ENCODE measurements at regions not wholly inside any gene's neighbourhood (a gene's known extent, or its start where the extent isn't known, plus 50 kb on each side); places are given as distances from the start of the nearest gene placed in this dataset.

DNA sequence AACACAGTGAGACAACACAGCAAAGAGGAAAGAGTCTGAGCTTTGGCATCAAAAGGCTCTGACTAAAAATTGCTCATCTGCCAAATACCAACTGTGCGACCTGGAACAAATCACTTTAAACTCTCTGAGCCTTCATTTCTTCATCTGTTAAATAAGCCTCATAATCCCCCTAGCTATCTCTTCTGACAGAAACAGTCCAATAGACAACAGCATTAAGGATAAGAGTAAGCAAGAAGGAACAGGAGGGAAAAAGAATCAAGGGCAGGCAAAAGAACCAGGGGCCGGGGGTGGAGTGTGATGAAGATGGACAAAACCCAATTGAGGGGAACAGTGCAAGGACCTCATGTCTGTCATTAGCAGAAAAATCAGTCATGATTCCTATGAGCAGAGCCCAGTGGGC is 79.4 kb upstream of the SETMAR start:
- H3K36me3 ChIP-seq (ENCODE audit: control insufficient read depth in 1 of 2, insufficient read depth in 2 of 2, low read depth in 1 of 2, low read length in 2 of 2): no peaks in the 10 kb centered on the region
- WGBS: 86% methylated on average over 1 of the region's 2 CpGs

GRCh38 chr3:4224331-4224730 is 78.8 kb upstream of the SETMAR start:
- Histone ChIP-seq H3K36me3 (ENCODE audit: control insufficient read depth in 1 of 2, insufficient read depth in 2 of 2, low read depth in 1 of 2, low read length in 2 of 2) (no peaks in the 10 kb centered on the region), H3K9me3 (ENCODE audit: control insufficient read depth, low read length) (no peaks in the 10 kb centered on the region), H2BK5ac (ENCODE audit: low read depth, low read length, poor library complexity, severe bottlenecking) (no peak overlapping the region), H3K27me3 (ENCODE audit: control insufficient read depth in 1 of 2, insufficient read depth in 1 of 2, low read length in 2 of 2) (no peaks in the 10 kb centered on the region), H2AK5ac (ENCODE audit: low read length, severe bottlenecking) (no peak overlapping the region), H2BK120ac (ENCODE audit: low read depth, low read length) (no peak overlapping the region), H3K4me2 (ENCODE audit: low read length, poor library complexity, severe bottlenecking) (no peak overlapping the region), H2BK12ac (ENCODE audit: low read length in 2 of 2) (no peak overlapping the region), H3K79me1 (replicated peaks; ENCODE audit: low read length, poor library complexity, severe bottlenecking) (no peaks in the 10 kb centered on the region), H2AFZ (ENCODE audit: low read depth, low read length) (no peak overlapping the region), H3K18ac (ENCODE audit: low read depth in 1 of 2, low read length in 2 of 2) (no peak overlapping the region), H3K4ac (ENCODE audit: low read depth in 1 of 2, low read length in 2 of 2) (no peak overlapping the region), H3K27ac (ENCODE audit: low read length, poor library complexity, severe bottlenecking) (no peak overlapping the region), H3K23ac (ENCODE audit: low read length in 2 of 2) (no peak overlapping the region), H3K9ac (ENCODE audit: low read length) (no peak overlapping the region), H4K8ac (ENCODE audit: low read length) (no peak overlapping the region), H3K4me1 (ENCODE audit: control insufficient read depth, insufficient read depth, low read depth, low read length) (no peaks in the 10 kb centered on the region), H4K91ac (ENCODE audit: low read length) (no peak overlapping the region), H2BK15ac (ENCODE audit: low read depth, poor library complexity, severe bottlenecking) (no peak overlapping the region), H3K4me3 (ENCODE audit: insufficient read depth in 1 of 2, low read depth in 1 of 2, low read length in 2 of 2) (no peak overlapping the region), H3K14ac (ENCODE audit: low read length in 2 of 2) (no peak overlapping the region)
- no peak for DNase-seq

More for the DNA sequence above, 79.4 kb upstream of the SETMAR start:
- Histone ChIP-seq H3K23ac (ENCODE audit: low read length in 2 of 2) (no peak overlapping the region), H2BK5ac (ENCODE audit: low read depth, low read length, poor library complexity, severe bottlenecking) (no peak overlapping the region), H3K4me2 (ENCODE audit: low read length, poor library complexity, severe bottlenecking) (no peak overlapping the region), H3K9ac (ENCODE audit: low read length) (no peak overlapping the region), H2AFZ (ENCODE audit: low read depth, low read length) (no peak overlapping the region), H3K79me1 (replicated peaks; ENCODE audit: low read length, poor library complexity, severe bottlenecking) (no peaks in the 10 kb centered on the region), H2AK5ac (ENCODE audit: low read length, severe bottlenecking) (no peak overlapping the region), H4K8ac (ENCODE audit: low read length) (no peak overlapping the region), H3K9me3 (ENCODE audit: control insufficient read depth, low read length) (no peaks in the 10 kb centered on the region), H3K14ac (ENCODE audit: low read length in 2 of 2) (no peak overlapping the region), H3K4me3 (ENCODE audit: insufficient read depth in 1 of 2, low read depth in 1 of 2, low read length in 2 of 2) (no peak overlapping the region), H3K27me3 (ENCODE audit: control insufficient read depth in 1 of 2, insufficient read depth in 1 of 2, low read length in 2 of 2) (no peaks in the 10 kb centered on the region), H3K27ac (ENCODE audit: low read length, poor library complexity, severe bottlenecking) (no peak overlapping the region), H2BK15ac (ENCODE audit: low read depth, poor library complexity, severe bottlenecking) (no peak overlapping the region), H3K4ac (ENCODE audit: low read depth in 1 of 2, low read length in 2 of 2) (no peak overlapping the region), H4K91ac (ENCODE audit: low read length) (no peak overlapping the region), H3K4me1 (ENCODE audit: control insufficient read depth, insufficient read depth, low read depth, low read length) (no peaks in the 10 kb centered on the region), H2BK12ac (ENCODE audit: low read length in 2 of 2) (no peak overlapping the region), H2BK120ac (ENCODE audit: low read depth, low read length) (no peak overlapping the region), H3K18ac (ENCODE audit: low read depth in 1 of 2, low read length in 2 of 2) (no peak overlapping the region)
- DNase-seq: no peak

- DNase-seq: no peak
- no peak overlapping the region for H2BK120ac ChIP-seq (ENCODE audit: low read depth, low read length)
- H2AK5ac ChIP-seq (ENCODE audit: low read length, severe bottlenecking): no peak overlapping the region
- no peak overlapping the region for H4K91ac ChIP-seq (ENCODE audit: low read length)
- H2AFZ ChIP-seq (ENCODE audit: low read depth, low read length): no peak overlapping the region
- H3K4me3 ChIP-seq (ENCODE audit: insufficient read depth in 1 of 2, low read depth in 1 of 2, low read length in 2 of 2): no peak overlapping the region
- H3K9me3 ChIP-seq (ENCODE audit: control insufficient read depth, low read length): no peaks in the 10 kb centered on the region
- H3K27ac ChIP-seq (ENCODE audit: low read length, poor library complexity, severe bottlenecking): no peak overlapping the region
- no peaks in the 10 kb centered on the region for H3K27me3 ChIP-seq (ENCODE audit: control insufficient read depth in 1 of 2, insufficient read depth in 1 of 2, low read length in 2 of 2)
- H3K14ac ChIP-seq (ENCODE audit: low read length in 2 of 2): no peak overlapping the region
- H3K4ac ChIP-seq (ENCODE audit: low read depth in 1 of 2, low read length in 2 of 2): no peak overlapping the region
- H4K8ac ChIP-seq (ENCODE audit: low read length): no peak overlapping the region
- H3K79me1 ChIP-seq (replicated peaks; ENCODE audit: low read length, poor library complexity, severe bottlenecking): no peaks in the 10 kb centered on the region
- H3K18ac ChIP-seq (ENCODE audit: low read depth in 1 of 2, low read length in 2 of 2): no peak overlapping the region
- no peak overlapping the region for H2BK5ac ChIP-seq (ENCODE audit: low read depth, low read length, poor library complexity, severe bottlenecking)
- no peak overlapping the region for H2BK15ac ChIP-seq (ENCODE audit: low read depth, poor library complexity, severe bottlenecking)
- no peaks in the 10 kb centered on the region for H3K36me3 ChIP-seq (ENCODE audit: control insufficient read depth in 1 of 2, insufficient read depth in 2 of 2, low read depth in 1 of 2, low read length in 2 of 2)
- H3K23ac ChIP-seq (ENCODE audit: low read length in 2 of 2): no peak overlapping the region
- no peak overlapping the region for H2BK12ac ChIP-seq (ENCODE audit: low read length in 2 of 2)
- no peak overlapping the region for H3K4me2 ChIP-seq (ENCODE audit: low read length, poor library complexity, severe bottlenecking)
- no peaks in the 10 kb centered on the region for H3K4me1 ChIP-seq (ENCODE audit: control insufficient read depth, insufficient read depth, low read depth, low read length)
- no peak overlapping the region for H3K9ac ChIP-seq (ENCODE audit: low read length)
These were observed 78.1 kb upstream of the SETMAR start for GRCh38 chr3:4225005-4225471.

- H3K4me3 ChIP-seq (ENCODE audit: insufficient read depth in 1 of 2, low read depth in 1 of 2, low read length in 2 of 2): no peak overlapping the region
- no peak for DNase-seq
- no peaks in the 10 kb centered on the region for H3K9me3 ChIP-seq (ENCODE audit: control insufficient read depth, low read length)
- H3K4me2 ChIP-seq (ENCODE audit: low read length, poor library complexity, severe bottlenecking): no peak overlapping the region
- H2BK120ac ChIP-seq (ENCODE audit: low read depth, low read length): no peak overlapping the region
- no peaks in the 10 kb centered on the region for H3K36me3 ChIP-seq (ENCODE audit: control insufficient read depth in 1 of 2, insufficient read depth in 2 of 2, low read depth in 1 of 2, low read length in 2 of 2)
- H2BK12ac ChIP-seq (ENCODE audit: low read length in 2 of 2): no peak overlapping the region
- H3K27me3 ChIP-seq (ENCODE audit: control insufficient read depth in 1 of 2, insufficient read depth in 1 of 2, low read length in 2 of 2): no peaks in the 10 kb centered on the region
- no peak overlapping the region for H3K4ac ChIP-seq (ENCODE audit: low read depth in 1 of 2, low read length in 2 of 2)
- no peak overlapping the region for H2AK5ac ChIP-seq (ENCODE audit: low read length, severe bottlenecking)
- H3K23ac ChIP-seq (ENCODE audit: low read length in 2 of 2): no peak overlapping the region
- no peaks in the 10 kb centered on the region for H3K79me1 ChIP-seq (replicated peaks; ENCODE audit: low read length, poor library complexity, severe bottlenecking)
- no peak overlapping the region for H3K14ac ChIP-seq (ENCODE audit: low read length in 2 of 2)
- no peaks in the 10 kb centered on the region for H3K4me1 ChIP-seq (ENCODE audit: control insufficient read depth, insufficient read depth, low read depth, low read length)
- WGBS: 60% methylated on average over 1 of the region's 2 CpGs
- no peak overlapping the region for H4K8ac ChIP-seq (ENCODE audit: low read length)
- H2AFZ ChIP-seq (ENCODE audit: low read depth, low read length): no peak overlapping the region
- no peak overlapping the region for H3K18ac ChIP-seq (ENCODE audit: low read depth in 1 of 2, low read length in 2 of 2)
- no peak overlapping the region for H3K27ac ChIP-seq (ENCODE audit: low read length, poor library complexity, severe bottlenecking)
- no peak overlapping the region for H4K91ac ChIP-seq (ENCODE audit: low read length)
- H2BK15ac ChIP-seq (ENCODE audit: low read depth, poor library complexity, severe bottlenecking): no peak overlapping the region
- no peak overlapping the region for H2BK5ac ChIP-seq (ENCODE audit: low read depth, low read length, poor library complexity, severe bottlenecking)
- no peak overlapping the region for H3K9ac ChIP-seq (ENCODE audit: low read length)
These were observed 74.9 kb upstream of the SETMAR start for GRCh38 chr3:4228295-4228694.

Data from mesenchymal stem cell (in vitro differentiated cells and primary cell).